GM12891 (cell line): ENCODE measurements at regions not wholly inside any gene's neighbourhood (a gene's known extent, or its start where the extent isn't known, plus 50 kb on each side); places are given as distances from the start of the nearest gene placed in this dataset.
"Not testable (repeated sequence)": the region's sequence is repeated elsewhere in the genome, so short reads cannot be mapped to it uniquely, and the experiment has no call there.

Experiments
- DNase-seq: peaks from one replicate; pipeline ENCODE4 v3.0.0; 2011; ENCODE audit warnings: low spot score; ENCODE audit not compliant: insufficient read length
- FAIRE-seq: peaks from 2 replicates; lab custom pipeline; 2011; peaks lifted over from hg19 to GRCh38; lab: Jason Lieb, UNC
- PAX5 ChIP-seq: IDR thresholded peaks from 2 replicates; pipeline ENCODE4 v1.6.1; 2011; ENCODE audit warnings: low read length, moderate library complexity, mild to moderate bottlenecking; ENCODE audit not compliant: insufficient read depth, severe bottlenecking
- POLR2A ChIP-seq: IDR thresholded peaks from 2 replicates; pipeline ENCODE4 v1.6.1; 2011; ENCODE audit warnings: low read depth, low read length, control low read depth
- POLR2AphosphoS5 ChIP-seq: IDR thresholded peaks from 2 replicates; pipeline ENCODE4 v1.6.1; 2011; ENCODE audit warnings: low read depth, low read length, control low read depth
- POU2F2 ChIP-seq: IDR thresholded peaks from 2 replicates; pipeline ENCODE4 v1.6.1; 2011; ENCODE audit warnings: low read depth, mild to moderate bottlenecking, control low read depth, low read length, moderate library complexity
- SPI1 ChIP-seq: IDR thresholded peaks from 2 replicates; pipeline ENCODE4 v1.6.1; 2011; ENCODE audit warnings: low read depth, low read length, control low read depth
- TAF1 ChIP-seq: IDR thresholded peaks from 2 replicates; pipeline ENCODE4 v1.6.1; 2011; ENCODE audit warnings: low read depth, low read length, control low read depth

- FAIRE-seq (no peak), DNase-seq (no peak)
- TF ChIP-seq POLR2AphosphoS5, result no peak
- TF ChIP-seq POU2F2, result no peak
- no peak for TF ChIP-seq SPI1
- TF ChIP-seq POLR2A, result no peak
- no peak for TF ChIP-seq TAF1
- no peak for TF ChIP-seq PAX5
Observed at GRCh38 chr7:43041105-43041504, 71.3 kb upstream of the HECW1 start.

DNA sequence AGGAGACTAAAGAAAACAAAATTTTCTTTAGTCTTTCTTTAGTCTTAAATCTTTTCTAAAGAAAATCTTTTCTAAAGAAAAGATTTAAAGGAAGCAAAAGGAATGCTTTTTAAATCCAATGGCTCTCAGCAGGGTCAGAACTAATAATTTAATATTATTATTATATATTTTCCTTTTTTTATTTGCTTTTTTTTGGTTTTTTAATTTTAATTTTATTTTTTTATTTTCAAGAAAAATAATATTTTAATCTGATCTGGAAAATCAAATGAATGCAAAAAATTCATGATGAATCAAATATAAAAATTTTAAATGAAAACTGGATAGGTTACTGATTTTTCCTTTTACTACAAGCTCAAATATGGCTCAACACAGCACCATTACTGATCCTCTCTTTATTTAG lies 70.7 kb upstream of the HECW1 start:
- FAIRE-seq (no peak), DNase-seq (no peak)
- TF ChIP-seq TAF1, result no peak
- no peak for TF ChIP-seq PAX5
- TF ChIP-seq POLR2A, result no peak
- TF ChIP-seq POLR2AphosphoS5, result no peak
- TF ChIP-seq POU2F2, result no peak
- no peak for TF ChIP-seq SPI1

DNA sequence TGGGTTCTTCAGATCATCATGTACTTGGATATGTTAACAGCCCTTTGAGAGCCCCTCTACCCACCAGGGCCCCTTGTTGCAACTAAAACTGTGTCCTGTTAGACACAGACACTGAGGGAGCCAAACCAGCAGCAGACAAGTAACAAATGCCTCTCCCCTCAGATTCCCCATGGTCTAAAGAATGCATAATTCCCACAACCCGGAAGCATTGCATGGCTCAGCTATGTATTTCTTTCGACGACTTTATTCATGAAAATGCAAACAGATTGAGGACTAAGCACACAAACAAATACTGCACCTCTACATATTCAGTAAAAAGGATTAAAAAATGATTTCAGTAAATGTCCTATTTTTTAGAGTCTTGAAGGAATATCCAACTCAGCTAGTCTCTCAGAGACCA lies 70.1 kb upstream of the HECW1 start:
- TF ChIP-seq PAX5 (no peak), POLR2A (no peak), TAF1 (no peak), POLR2AphosphoS5 (no peak), SPI1 (no peak), POU2F2 (no peak)
- FAIRE-seq (no peak), DNase-seq (no peak)

DNA sequence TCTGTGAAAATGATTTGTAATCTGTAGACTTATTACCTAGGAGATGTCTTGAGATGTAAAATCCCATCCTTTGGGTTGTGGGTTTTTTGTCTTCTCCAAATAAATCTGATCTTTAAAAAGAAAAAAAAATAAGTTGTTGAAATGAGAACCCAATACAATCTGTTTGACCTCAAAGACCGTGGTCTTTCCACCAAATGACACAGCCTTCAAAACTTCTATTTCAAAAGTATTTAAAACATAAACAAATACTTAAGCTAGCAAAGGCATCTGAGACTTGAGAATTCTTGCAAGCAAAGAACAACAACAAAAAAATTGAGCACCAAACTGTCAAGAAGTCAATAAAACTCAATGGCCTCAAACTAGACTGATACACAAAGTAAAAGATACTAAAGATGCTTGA lies 67.9 kb upstream of the HECW1 start:
- no peak for DNase-seq
- TF ChIP-seq SPI1 (no peak), POLR2A (no peak), PAX5 (no peak), POLR2AphosphoS5 (no peak), POU2F2 (no peak), TAF1 (no peak)
- FAIRE-seq, result no peak

- TF ChIP-seq TAF1 (no peak), PAX5 (no peak), POLR2A (no peak), POLR2AphosphoS5 (no peak), SPI1 (no peak), POU2F2 (no peak)
- DNase-seq (no peak), FAIRE-seq (no peak)
Observed at GRCh38 chr7:43054052-43054722, 58.3 kb upstream of the HECW1 start.

GRCh38 chr7:43057141-43057540 lies 55.3 kb upstream of the HECW1 start:
- FAIRE-seq (no peak), DNase-seq (no peak)
- TF ChIP-seq POU2F2, result no peak
- no peak for TF ChIP-seq POLR2A
- no peak for TF ChIP-seq TAF1
- no peak for TF ChIP-seq POLR2AphosphoS5
- TF ChIP-seq SPI1, result no peak
- TF ChIP-seq PAX5, result no peak

DNA sequence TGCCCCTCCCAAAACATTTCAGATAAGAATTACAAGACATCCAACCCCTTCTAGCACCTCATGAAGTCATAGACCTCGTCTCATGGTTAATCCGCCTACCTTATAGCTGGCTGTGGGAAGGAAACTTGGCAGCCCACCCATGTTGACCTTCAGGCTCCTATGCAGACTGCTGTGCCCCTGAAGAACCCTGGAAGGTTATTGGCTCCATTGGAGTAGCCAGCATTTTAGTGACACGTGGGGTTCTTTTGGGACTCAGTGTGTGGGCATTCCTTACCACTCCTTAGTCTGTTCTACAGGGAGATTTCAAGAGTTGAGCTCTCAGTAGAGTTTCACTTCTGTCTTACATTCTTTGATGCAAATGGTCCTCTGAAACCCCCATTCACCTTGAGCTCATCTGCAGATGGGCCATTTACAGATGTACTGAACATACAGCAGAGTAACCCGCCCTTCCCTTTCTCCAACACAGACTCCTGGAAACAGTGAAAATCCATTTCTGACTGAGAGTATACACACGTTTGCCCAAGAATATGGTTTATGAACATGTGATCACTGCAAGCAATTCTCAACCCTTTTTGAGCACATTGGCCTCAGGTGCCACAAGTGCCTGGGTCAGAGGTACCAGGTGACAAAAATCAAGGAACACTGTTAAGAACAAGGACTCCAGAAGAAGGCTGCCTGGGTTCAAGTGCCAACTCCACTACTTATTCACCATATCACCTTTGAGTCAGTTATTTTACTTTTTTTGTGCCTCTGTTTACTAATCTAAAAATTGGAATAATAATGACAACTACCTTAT lies 54.0 kb upstream of the HECW1 start:
- DNase-seq, result no peak
- FAIRE-seq, result no peak
- TF ChIP-seq TAF1 (no peak), POU2F2 (no peak), POLR2A (no peak), POLR2AphosphoS5 (no peak), PAX5 (no peak), SPI1 (peak; percentile 91)

- FAIRE-seq, result not testable (repeated sequence)
Observed at GRCh38 chr7:43059067-43059600, 53.3 kb upstream of the HECW1 start.

More at GRCh38 chr7:43059067-43059600, 53.3 kb upstream of the HECW1 start:
- not testable (repeated sequence) for DNase-seq
